HG02938 (cell line): ENCODE measurements at regions not wholly inside any gene's neighbourhood (a gene's known extent, or its start where the extent isn't known, plus 50 kb on each side); places are given as distances from the start of the nearest gene placed in this dataset.

Experiments
- ATAC-seq: cut with Tn5 transposase; IDR thresholded peaks from one replicate; pipeline ENCODE4 v1.9.1; 2021; ENCODE audit warnings: mild to moderate bottlenecking, moderate library complexity; ENCODE audit not compliant: unreplicated experiment

- no peak for ATAC-seq
These were observed 138.5 kb downstream of the RBM26 start for GRCh38 chr13:79267560-79267959.

- no peak for ATAC-seq
These were observed 147.6 kb downstream of the RBM26 start for GRCh38 chr13:79258489-79258888.

- no peak for ATAC-seq
These were observed 159.5 kb downstream of the RBM26 start for GRCh38 chr13:79246578-79246949.

GRCh38 chr13:79245937-79246577, 160.0 kb downstream of the RBM26 start:
- no peak for ATAC-seq

- ATAC-seq = no peak
These were observed 164.4 kb downstream of the RBM26 start for GRCh38 chr13:79241697-79242096.

GRCh38 chr13:79237981-79238380, 168.1 kb downstream of the RBM26 start:
- no peak for ATAC-seq

GRCh38 chr13:79231887-79232286, 174.2 kb downstream of the RBM26 start:
- no peak for ATAC-seq

- no peak for ATAC-seq
These were observed 176.3 kb downstream of the RBM26 start for GRCh38 chr13:79229761-79230160.

- no peak for ATAC-seq
These were observed 177.1 kb downstream of the RBM26 start for GRCh38 chr13:79228972-79229371.

GRCh38 chr13:79227418-79227817, 178.6 kb downstream of the RBM26 start:
- ATAC-seq = peak; percentile 89

GRCh38 chr13:79226938-79227337, 179.1 kb downstream of the RBM26 start:
- ATAC-seq = peak; percentile 7

GRCh38 chr13:79226250-79226649, 179.8 kb downstream of the RBM26 start:
- ATAC-seq = no peak

- ATAC-seq = no peak
These were observed 180.4 kb downstream of the RBM26 start for GRCh38 chr13:79225487-79226232.

- no peak for ATAC-seq
These were observed 183.4 kb downstream of the RBM26 start for GRCh38 chr13:79222427-79223205.

GRCh38 chr13:79212064-79212619, 193.9 kb downstream of the RBM26 start:
- no peak for ATAC-seq

GRCh38 chr13:79211377-79211776, 194.7 kb downstream of the RBM26 start:
- ATAC-seq = no peak

GRCh38 chr13:79197933-79198332, 208.1 kb downstream of the RBM26 start:
- ATAC-seq = no peak

GRCh38 chr13:79196843-79197242, 209.2 kb downstream of the RBM26 start:
- ATAC-seq = no peak

GRCh38 chr13:79196366-79196765, 209.7 kb downstream of the RBM26 start:
- ATAC-seq = no peak

GRCh38 chr13:79194727-79195126, 211.3 kb downstream of the RBM26 start:
- peak; percentile 25 for ATAC-seq

- ATAC-seq = peak; percentile 98
These were observed 211.8 kb downstream of the RBM26 start for GRCh38 chr13:79194272-79194671.

- ATAC-seq = no peak
These were observed 214.6 kb downstream of the RBM26 start for GRCh38 chr13:79191501-79191900.
